HCT116 (cell line): ENCODE measurements at regions not wholly inside any gene's neighbourhood (a gene's known extent, or its start where the extent isn't known, plus 50 kb on each side); places are given as distances from the start of the nearest gene placed in this dataset.

ENCODE experiments used
- ELF1 ChIP-seq: IDR thresholded peaks from 2 replicates; pipeline ENCODE4 v1.6.1; 2012; ENCODE audit warnings: low read depth, borderline replicate concordance
- EZH2 ChIP-seq: fragments of 200-600 bp; sonication (generic); IDR thresholded peaks from 2 replicates; pipeline ENCODE4 v1.6.1; 2017; ENCODE audit warnings: antibody characterized with exemption, mixed run types
- EZH2phosphoT487 ChIP-seq: fragments of 200-600 bp; IDR thresholded peaks from 2 replicates; pipeline ENCODE4 v1.6.1; 2018; ENCODE audit warnings: antibody characterized with exemption, borderline replicate concordance
- POLR2A ChIP-seq: IDR thresholded peaks from 2 replicates; pipeline ENCODE4 v1.7.0; 2011; ENCODE audit warnings: borderline replicate concordance; ENCODE audit not compliant: insufficient read depth, insufficient read length; ENCODE audit errors: extremely low read depth
- RAD21 ChIP-seq: IDR thresholded peaks from 2 replicates; pipeline ENCODE4 v1.6.1; 2012; ENCODE audit warnings: low read depth, mild to moderate bottlenecking
- YY1 ChIP-seq: IDR thresholded peaks from 2 replicates; pipeline ENCODE4 v1.6.1; 2011; ENCODE audit warnings: low read length, low read depth, moderate library complexity, mild to moderate bottlenecking; ENCODE audit not compliant: insufficient replicate concordance; ENCODE audit errors: extremely low read depth
- ZNF274 ChIP-seq: fragments of 200-500 bp; sonication (Bioruptor generic); IDR thresholded peaks from 2 replicates; pipeline ENCODE4 v1.6.1; 2014; ENCODE audit warnings: mild to moderate bottlenecking, low read depth, low read length, inconsistent platforms
- TF ChIP-seq, protein P1 (sequence below): IDR thresholded peaks from 2 replicates; pipeline ENCODE4 v1.6.1; 2011; ENCODE audit warnings: mild to moderate bottlenecking, low read length, moderate library complexity; ENCODE audit not compliant: insufficient replicate concordance; ENCODE audit errors: extremely low read depth
- TF ChIP-seq, protein P2 (sequence below): IDR thresholded peaks from 2 replicates; pipeline ENCODE4 v1.6.1; 2012; ENCODE audit warnings: low read depth
- TF ChIP-seq, protein P3 (sequence below), 3 experiments: fragments of 200-600 bp in 1 of 3; sonication (generic) in 1 of 3; IDR thresholded peaks in 2 of 3; conservative IDR thresholded peaks in 1 of 3; 2 replicates each; pipeline ENCODE4 v1.5.1; 2012 to 2017; ENCODE audit warnings: low read depth in 2 of 3, low read length in 2 of 3, antibody characterized with exemption in 1 of 3, borderline replicate concordance in 1 of 3, control low read depth in 1 of 3, mild to moderate bottlenecking in 1 of 3, mixed read lengths in 1 of 3, mixed run types in 1 of 3, moderate library complexity in 1 of 3; ENCODE audit not compliant: insufficient read depth in 1 of 3

DNA sequence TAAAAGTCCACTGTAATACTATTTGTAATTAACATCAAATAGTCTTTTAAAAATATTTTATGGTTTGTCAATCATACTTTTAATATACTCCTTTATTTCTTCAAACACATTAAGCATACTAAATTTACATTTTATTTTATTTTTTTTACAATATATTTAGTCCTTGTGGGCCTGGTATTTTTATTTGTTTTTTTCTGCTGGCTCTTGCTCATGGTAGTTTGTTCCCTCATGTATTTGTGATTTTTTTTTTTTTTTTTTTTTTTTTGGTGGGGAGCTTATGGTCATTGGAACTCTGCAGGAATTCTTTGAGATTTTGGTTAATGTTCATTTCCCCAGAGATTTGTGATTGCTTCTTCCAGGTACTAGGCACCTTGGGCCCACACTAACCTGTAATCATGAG is 185.5 kb downstream of the PDGFRA start:
- TF ChIP-seq POLR2A, result no peak
- no peak for TF ChIP-seq ZNF274
- TF ChIP-seq, protein P1, sequence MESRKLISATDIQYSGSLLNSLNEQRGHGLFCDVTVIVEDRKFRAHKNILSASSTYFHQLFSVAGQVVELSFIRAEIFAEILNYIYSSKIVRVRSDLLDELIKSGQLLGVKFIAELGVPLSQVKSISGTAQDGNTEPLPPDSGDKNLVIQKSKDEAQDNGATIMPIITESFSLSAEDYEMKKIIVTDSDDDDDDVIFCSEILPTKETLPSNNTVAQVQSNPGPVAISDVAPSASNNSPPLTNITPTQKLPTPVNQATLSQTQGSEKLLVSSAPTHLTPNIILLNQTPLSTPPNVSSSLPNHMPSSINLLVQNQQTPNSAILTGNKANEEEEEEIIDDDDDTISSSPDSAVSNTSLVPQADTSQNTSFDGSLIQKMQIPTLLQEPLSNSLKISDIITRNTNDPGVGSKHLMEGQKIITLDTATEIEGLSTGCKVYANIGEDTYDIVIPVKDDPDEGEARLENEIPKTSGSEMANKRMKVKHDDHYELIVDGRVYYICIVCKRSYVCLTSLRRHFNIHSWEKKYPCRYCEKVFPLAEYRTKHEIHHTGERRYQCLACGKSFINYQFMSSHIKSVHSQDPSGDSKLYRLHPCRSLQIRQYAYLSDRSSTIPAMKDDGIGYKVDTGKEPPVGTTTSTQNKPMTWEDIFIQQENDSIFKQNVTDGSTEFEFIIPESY, result no peak
- no peak for TF ChIP-seq YY1
- TF ChIP-seq, protein P2, sequence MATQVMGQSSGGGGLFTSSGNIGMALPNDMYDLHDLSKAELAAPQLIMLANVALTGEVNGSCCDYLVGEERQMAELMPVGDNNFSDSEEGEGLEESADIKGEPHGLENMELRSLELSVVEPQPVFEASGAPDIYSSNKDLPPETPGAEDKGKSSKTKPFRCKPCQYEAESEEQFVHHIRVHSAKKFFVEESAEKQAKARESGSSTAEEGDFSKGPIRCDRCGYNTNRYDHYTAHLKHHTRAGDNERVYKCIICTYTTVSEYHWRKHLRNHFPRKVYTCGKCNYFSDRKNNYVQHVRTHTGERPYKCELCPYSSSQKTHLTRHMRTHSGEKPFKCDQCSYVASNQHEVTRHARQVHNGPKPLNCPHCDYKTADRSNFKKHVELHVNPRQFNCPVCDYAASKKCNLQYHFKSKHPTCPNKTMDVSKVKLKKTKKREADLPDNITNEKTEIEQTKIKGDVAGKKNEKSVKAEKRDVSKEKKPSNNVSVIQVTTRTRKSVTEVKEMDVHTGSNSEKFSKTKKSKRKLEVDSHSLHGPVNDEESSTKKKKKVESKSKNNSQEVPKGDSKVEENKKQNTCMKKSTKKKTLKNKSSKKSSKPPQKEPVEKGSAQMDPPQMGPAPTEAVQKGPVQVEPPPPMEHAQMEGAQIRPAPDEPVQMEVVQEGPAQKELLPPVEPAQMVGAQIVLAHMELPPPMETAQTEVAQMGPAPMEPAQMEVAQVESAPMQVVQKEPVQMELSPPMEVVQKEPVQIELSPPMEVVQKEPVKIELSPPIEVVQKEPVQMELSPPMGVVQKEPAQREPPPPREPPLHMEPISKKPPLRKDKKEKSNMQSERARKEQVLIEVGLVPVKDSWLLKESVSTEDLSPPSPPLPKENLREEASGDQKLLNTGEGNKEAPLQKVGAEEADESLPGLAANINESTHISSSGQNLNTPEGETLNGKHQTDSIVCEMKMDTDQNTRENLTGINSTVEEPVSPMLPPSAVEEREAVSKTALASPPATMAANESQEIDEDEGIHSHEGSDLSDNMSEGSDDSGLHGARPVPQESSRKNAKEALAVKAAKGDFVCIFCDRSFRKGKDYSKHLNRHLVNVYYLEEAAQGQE, result no peak
- TF ChIP-seq ELF1, result no peak
- TF ChIP-seq RAD21, result no peak
- TF ChIP-seq EZH2phosphoT487, result no peak
- TF ChIP-seq, protein P3, sequence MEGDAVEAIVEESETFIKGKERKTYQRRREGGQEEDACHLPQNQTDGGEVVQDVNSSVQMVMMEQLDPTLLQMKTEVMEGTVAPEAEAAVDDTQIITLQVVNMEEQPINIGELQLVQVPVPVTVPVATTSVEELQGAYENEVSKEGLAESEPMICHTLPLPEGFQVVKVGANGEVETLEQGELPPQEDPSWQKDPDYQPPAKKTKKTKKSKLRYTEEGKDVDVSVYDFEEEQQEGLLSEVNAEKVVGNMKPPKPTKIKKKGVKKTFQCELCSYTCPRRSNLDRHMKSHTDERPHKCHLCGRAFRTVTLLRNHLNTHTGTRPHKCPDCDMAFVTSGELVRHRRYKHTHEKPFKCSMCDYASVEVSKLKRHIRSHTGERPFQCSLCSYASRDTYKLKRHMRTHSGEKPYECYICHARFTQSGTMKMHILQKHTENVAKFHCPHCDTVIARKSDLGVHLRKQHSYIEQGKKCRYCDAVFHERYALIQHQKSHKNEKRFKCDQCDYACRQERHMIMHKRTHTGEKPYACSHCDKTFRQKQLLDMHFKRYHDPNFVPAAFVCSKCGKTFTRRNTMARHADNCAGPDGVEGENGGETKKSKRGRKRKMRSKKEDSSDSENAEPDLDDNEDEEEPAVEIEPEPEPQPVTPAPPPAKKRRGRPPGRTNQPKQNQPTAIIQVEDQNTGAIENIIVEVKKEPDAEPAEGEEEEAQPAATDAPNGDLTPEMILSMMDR (IDR thresholded peaks at IDR 0.05 in 2 of 3, conservative IDR thresholded peaks at IDR 0.05 in 1 of 3; ENCODE audit: borderline replicate concordance in 1 of 3, insufficient read depth in 1 of 3, low read depth in 2 of 3, low read length in 2 of 3), result no peak
- TF ChIP-seq EZH2, result no peak
